ENCODE measurements at regions not wholly inside any gene's neighbourhood (a gene's known extent, or its start where the extent isn't known, plus 50 kb on each side); places are given as distances from the start of the nearest gene placed in this dataset.

- no peaks in the 10 kb centered on the region for H3K4me1 Mint-ChIP-seq
- H3K9me3 Mint-ChIP-seq: no peaks in the 10 kb centered on the region
- H3K27ac Mint-ChIP-seq: no peak overlapping the region
- H3K36me3 Mint-ChIP-seq (ENCODE audit: low read depth): no peaks in the 10 kb centered on the region
- H3K4me3 Mint-ChIP-seq: no peak overlapping the region
- no peaks in the 10 kb centered on the region for H3K27me3 Mint-ChIP-seq
- ATAC-seq (no peak), DNase-seq (no peak)
Observed at GRCh38 chr2:67726416-67726815, 329.3 kb downstream of the ETAA1 start.

GRCh38 chr2:67727131-67727530 is 330.0 kb downstream of the ETAA1 start:
- Mint-ChIP-seq H3K9me3 (no peaks in the 10 kb centered on the region), H3K36me3 (ENCODE audit: low read depth) (no peaks in the 10 kb centered on the region), H3K4me1 (no peaks in the 10 kb centered on the region), H3K4me3 (no peak overlapping the region), H3K27me3 (no peaks in the 10 kb centered on the region), H3K27ac (no peak overlapping the region)
- DNase-seq (no peak), ATAC-seq (no peak)

- Mint-ChIP-seq H3K27me3 (no peaks in the 10 kb centered on the region), H3K9me3 (no peaks in the 10 kb centered on the region), H3K36me3 (ENCODE audit: low read depth) (no peaks in the 10 kb centered on the region), H3K4me1 (no peaks in the 10 kb centered on the region), H3K27ac (no peak overlapping the region), H3K4me3 (no peak overlapping the region)
- no peak for DNase-seq
- ATAC-seq: no peak
Observed at GRCh38 chr2:67727623-67728022, 330.5 kb downstream of the ETAA1 start.

- ATAC-seq (no peak), DNase-seq (no peak)
- no peak overlapping the region for H3K27ac Mint-ChIP-seq
- H3K9me3 Mint-ChIP-seq: no peaks in the 10 kb centered on the region
- H3K4me3 Mint-ChIP-seq: no peak overlapping the region
- H3K4me1 Mint-ChIP-seq: no peaks in the 10 kb centered on the region
- no peaks in the 10 kb centered on the region for H3K27me3 Mint-ChIP-seq
- H3K36me3 Mint-ChIP-seq (ENCODE audit: low read depth): no peaks in the 10 kb centered on the region
Observed at GRCh38 chr2:67729474-67729873, 332.3 kb downstream of the ETAA1 start.

GRCh38 chr2:67733517-67733916 is 329.3 kb downstream of the C1D start:
- ATAC-seq: no peak
- Mint-ChIP-seq H3K27me3 (no peaks in the 10 kb centered on the region), H3K9me3 (no peaks in the 10 kb centered on the region), H3K4me3 (no peak overlapping the region), H3K36me3 (ENCODE audit: low read depth) (no peaks in the 10 kb centered on the region), H3K27ac (no peak overlapping the region), H3K4me1 (no peaks in the 10 kb centered on the region)
- DNase-seq: no peak

- ATAC-seq (no peak), DNase-seq (no peak)
- Mint-ChIP-seq H3K27me3 (peaks cover 4% of the 10 kb centered on the region), H3K9me3 (no peaks in the 10 kb centered on the region), H3K36me3 (ENCODE audit: low read depth) (no peaks in the 10 kb centered on the region), H3K27ac (no peak overlapping the region), H3K4me1 (no peaks in the 10 kb centered on the region), H3K4me3 (no peak overlapping the region)
Observed at GRCh38 chr2:67752199-67752598, 310.6 kb downstream of the C1D start.

- no peaks in the 10 kb centered on the region for H3K9me3 Mint-ChIP-seq
- H3K27ac Mint-ChIP-seq: no peak overlapping the region
- H3K27me3 Mint-ChIP-seq: peaks cover 4% of the 10 kb centered on the region
- ATAC-seq: no peak
- no peaks in the 10 kb centered on the region for H3K36me3 Mint-ChIP-seq (ENCODE audit: low read depth)
- no peak overlapping the region for H3K4me3 Mint-ChIP-seq
- H3K4me1 Mint-ChIP-seq: no peaks in the 10 kb centered on the region
- DNase-seq: no peak
Observed at GRCh38 chr2:67752969-67753368, 309.8 kb downstream of the C1D start.

- ATAC-seq (no peak), DNase-seq (no peak)
- Mint-ChIP-seq H3K4me3 (no peak overlapping the region), H3K27me3 (peaks cover 2% of the 10 kb centered on the region), H3K4me1 (no peaks in the 10 kb centered on the region), H3K9me3 (no peaks in the 10 kb centered on the region), H3K36me3 (ENCODE audit: low read depth) (no peaks in the 10 kb centered on the region), H3K27ac (no peak overlapping the region)
Observed at GRCh38 chr2:67755156-67755882, 307.5 kb downstream of the C1D start.

- DNase-seq: no peak
- Mint-ChIP-seq H3K27ac (no peak overlapping the region), H3K27me3 (peaks cover 4% of the 10 kb centered on the region), H3K4me3 (no peak overlapping the region), H3K36me3 (ENCODE audit: low read depth) (no peaks in the 10 kb centered on the region), H3K9me3 (peaks cover 8% of the 10 kb centered on the region), H3K4me1 (no peaks in the 10 kb centered on the region)
- ATAC-seq: no peak
Observed at GRCh38 chr2:67760995-67761394, 301.8 kb downstream of the C1D start.

- H3K27ac Mint-ChIP-seq: no peak overlapping the region
- ATAC-seq: no peak
Observed at GRCh38 chr2:67771380-67771779, 291.4 kb downstream of the C1D start.

GRCh38 chr2:67772216-67773170 is 290.3 kb downstream of the C1D start:
- Mint-ChIP-seq H3K4me1 (no peaks in the 10 kb centered on the region), H3K27me3 (peaks cover 7% of the 10 kb centered on the region), H3K27ac (no peak overlapping the region), H3K36me3 (ENCODE audit: low read depth) (no peaks in the 10 kb centered on the region), H3K9me3 (no peaks in the 10 kb centered on the region), H3K4me3 (no peak overlapping the region)
- ATAC-seq (no peak), DNase-seq (no peak)

More at GRCh38 chr2:67771380-67771779, 291.4 kb downstream of the C1D start:
- DNase-seq: no peak
- Mint-ChIP-seq H3K4me3 (no peak overlapping the region), H3K9me3 (no peaks in the 10 kb centered on the region), H3K4me1 (no peaks in the 10 kb centered on the region), H3K36me3 (ENCODE audit: low read depth) (no peaks in the 10 kb centered on the region), H3K27me3 (peaks cover 7% of the 10 kb centered on the region)

- ATAC-seq (no peak), DNase-seq (no peak)
- H3K27ac Mint-ChIP-seq: no peak overlapping the region
- no peak overlapping the region for H3K4me3 Mint-ChIP-seq
- H3K36me3 Mint-ChIP-seq (ENCODE audit: low read depth): no peaks in the 10 kb centered on the region
- H3K9me3 Mint-ChIP-seq: no peaks in the 10 kb centered on the region
- H3K27me3 Mint-ChIP-seq: peaks cover 3% of the 10 kb centered on the region
- H3K4me1 Mint-ChIP-seq: no peaks in the 10 kb centered on the region
Observed at GRCh38 chr2:67773851-67774250, 289.0 kb downstream of the C1D start.

GRCh38 chr2:67776276-67776675 is 286.5 kb downstream of the C1D start:
- Mint-ChIP-seq H3K9me3 (no peaks in the 10 kb centered on the region), H3K36me3 (ENCODE audit: low read depth) (no peaks in the 10 kb centered on the region), H3K4me3 (no peak overlapping the region), H3K27ac (no peak overlapping the region), H3K27me3 (peaks cover 6% of the 10 kb centered on the region), H3K4me1 (no peaks in the 10 kb centered on the region)
- no peak for ATAC-seq
- no peak for DNase-seq

GRCh38 chr2:67777010-67777409 is 285.8 kb downstream of the C1D start:
- H3K27me3 Mint-ChIP-seq: peaks cover 6% of the 10 kb centered on the region
- DNase-seq: no peak
- no peaks in the 10 kb centered on the region for H3K9me3 Mint-ChIP-seq
- H3K4me3 Mint-ChIP-seq: no peak overlapping the region
- no peak for ATAC-seq
- no peaks in the 10 kb centered on the region for H3K4me1 Mint-ChIP-seq
- no peak overlapping the region for H3K27ac Mint-ChIP-seq
- H3K36me3 Mint-ChIP-seq (ENCODE audit: low read depth): no peaks in the 10 kb centered on the region

GRCh38 chr2:67777836-67778429 is 284.9 kb downstream of the C1D start:
- ATAC-seq (no peak), DNase-seq (no peak)
- Mint-ChIP-seq H3K36me3 (ENCODE audit: low read depth) (no peaks in the 10 kb centered on the region), H3K4me3 (no peak overlapping the region), H3K4me1 (no peaks in the 10 kb centered on the region), H3K27ac (no peak overlapping the region), H3K27me3 (peaks cover 6% of the 10 kb centered on the region), H3K9me3 (no peaks in the 10 kb centered on the region)

Measured in activated naive CD8-positive, alpha-beta T cell treated with anti-CD3 and anti-CD28 coated beads, Interleukin-2, amount 50 U/mL, for 24 hours (primary cell).